ENCODE measurements at regions not wholly inside any gene's neighbourhood (a gene's known extent, or its start where the extent isn't known, plus 50 kb on each side); places are given as distances from the start of the nearest gene placed in this dataset.

DNA sequence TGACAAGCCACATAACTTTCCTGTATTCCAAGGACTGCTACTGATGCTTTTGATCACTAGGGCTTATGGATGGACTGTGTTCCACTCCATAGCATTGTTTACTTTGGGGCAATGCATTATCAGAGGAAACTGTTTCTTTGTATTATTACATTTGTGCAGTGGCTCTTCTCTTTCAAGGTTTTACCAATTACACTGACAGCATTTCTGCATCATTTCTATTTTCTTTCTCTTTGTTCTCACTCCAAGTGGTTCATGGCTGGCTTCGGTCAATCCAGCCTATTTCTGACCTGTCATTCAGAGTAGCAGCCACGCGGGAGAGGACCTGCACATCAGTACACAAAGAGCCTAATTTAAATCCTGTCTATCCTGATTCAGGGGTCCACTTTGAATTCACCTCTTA is 711.0 kb downstream of the TLE4 start:
- intact Hi-C loops (cut with DNase I, micrococcal nuclease): no loop called here
- DNase-seq (no peak), ATAC-seq (no peak)

DNA sequence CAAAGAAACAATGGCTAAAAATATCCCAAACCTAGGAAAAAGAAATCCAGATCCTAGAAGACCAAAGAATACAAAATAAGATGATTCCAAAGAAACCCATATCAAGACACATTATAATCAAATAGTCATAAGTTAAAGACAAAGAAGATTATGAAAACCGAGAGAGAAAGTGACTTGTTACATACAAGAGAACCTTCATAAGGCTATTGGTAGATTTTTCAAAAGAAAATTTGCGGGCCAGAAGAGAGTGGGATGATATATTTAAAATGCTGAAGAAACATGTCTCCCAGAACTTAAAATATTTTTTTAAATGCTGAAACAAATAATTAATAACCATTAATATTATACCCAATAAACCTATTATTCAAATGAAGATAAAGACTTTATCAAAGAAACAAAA is 687.3 kb downstream of the TLE4 start:
- intact Hi-C loops (cut with DNase I, micrococcal nuclease): no loop called here
- DNase-seq (no peak), ATAC-seq (no peak)

DNA sequence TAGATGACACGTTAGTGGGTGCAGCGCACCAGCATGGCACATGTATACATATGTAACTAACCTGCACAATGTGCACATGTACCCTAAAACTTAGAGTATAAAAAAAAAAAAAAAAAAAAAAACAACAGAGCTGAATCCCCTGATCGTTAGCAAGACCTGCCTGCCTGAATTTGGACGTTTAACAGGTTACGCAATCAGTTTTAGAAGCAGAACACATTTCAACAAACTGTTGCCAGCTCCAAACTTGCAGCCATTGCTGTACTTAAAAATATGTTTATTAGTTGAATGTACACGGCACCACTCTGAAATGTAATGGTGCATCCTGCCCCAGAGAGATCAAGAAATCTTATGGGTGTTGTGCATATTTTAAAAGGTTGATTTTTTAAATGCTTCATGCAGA is 680.0 kb downstream of the TLE4 start:
- ATAC-seq (no peak), DNase-seq (no peak)
- intact Hi-C loops (cut with DNase I, micrococcal nuclease): no loop called here

DNA sequence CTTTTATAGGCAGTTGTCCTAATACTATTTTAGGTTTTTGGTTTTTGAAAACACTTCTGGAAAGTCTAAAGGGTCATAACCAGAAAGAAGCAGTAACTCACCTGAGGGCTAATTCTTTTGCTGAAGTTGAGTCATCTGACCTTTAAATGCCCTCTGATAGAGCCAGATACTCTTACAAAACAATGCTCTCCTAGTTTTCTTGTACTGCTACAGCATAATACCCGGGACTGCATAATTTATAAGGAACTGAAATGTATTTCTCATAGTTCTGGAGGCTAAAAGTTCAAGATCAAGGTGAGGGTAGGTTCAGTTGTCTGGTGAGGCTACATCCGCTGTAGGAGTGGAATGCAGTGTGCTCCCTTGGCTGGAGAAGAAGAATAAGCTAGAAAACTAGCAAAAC is 670.3 kb downstream of the TLE4 start:
- intact Hi-C loops (cut with DNase I, micrococcal nuclease): no loop called here
- DNase-seq (no peak), ATAC-seq (no peak)

DNA sequence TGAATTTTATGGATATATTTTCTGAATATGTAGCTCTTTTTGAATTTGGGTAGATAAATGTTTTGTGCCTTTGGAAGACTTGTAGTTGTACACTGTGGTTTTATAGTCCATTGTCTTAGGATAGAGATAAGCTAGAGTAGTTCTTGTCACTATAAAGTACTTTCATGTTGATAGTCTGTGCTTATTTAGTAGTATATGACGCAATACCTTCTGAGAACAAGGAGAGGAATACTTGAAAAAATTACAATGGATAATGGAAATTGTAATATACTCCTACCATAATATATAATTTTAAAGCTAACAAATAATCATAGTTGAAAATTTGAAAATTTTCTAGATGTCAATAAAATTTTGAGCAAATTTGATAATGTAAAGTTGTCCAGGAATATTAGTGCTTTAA is 664.0 kb downstream of the TLE4 start:
- ATAC-seq: no peak
- intact Hi-C loops (cut with DNase I, micrococcal nuclease): no loop called here
- DNase-seq: no peak

DNA sequence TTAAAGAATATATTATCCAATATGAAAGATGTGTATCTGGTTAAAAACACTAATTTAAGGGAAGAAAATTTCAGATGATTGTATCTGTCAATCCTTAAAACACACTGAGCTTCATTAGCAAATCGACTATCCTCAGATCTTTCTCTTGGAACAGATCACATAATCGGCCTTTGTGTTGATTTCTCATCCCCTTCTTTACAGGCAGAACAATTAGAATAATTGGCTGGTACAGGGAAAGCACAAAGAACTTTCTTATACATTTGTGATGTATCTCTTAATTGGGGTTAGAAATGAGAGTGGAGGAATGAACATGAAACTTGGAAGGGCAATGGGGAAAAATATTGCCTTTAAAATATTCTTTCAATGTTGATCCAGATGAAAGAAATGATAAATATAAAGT is 662.1 kb downstream of the TLE4 start:
- ATAC-seq (no peak), DNase-seq (no peak)
- intact Hi-C loops (cut with DNase I, micrococcal nuclease): no loop called here

DNA sequence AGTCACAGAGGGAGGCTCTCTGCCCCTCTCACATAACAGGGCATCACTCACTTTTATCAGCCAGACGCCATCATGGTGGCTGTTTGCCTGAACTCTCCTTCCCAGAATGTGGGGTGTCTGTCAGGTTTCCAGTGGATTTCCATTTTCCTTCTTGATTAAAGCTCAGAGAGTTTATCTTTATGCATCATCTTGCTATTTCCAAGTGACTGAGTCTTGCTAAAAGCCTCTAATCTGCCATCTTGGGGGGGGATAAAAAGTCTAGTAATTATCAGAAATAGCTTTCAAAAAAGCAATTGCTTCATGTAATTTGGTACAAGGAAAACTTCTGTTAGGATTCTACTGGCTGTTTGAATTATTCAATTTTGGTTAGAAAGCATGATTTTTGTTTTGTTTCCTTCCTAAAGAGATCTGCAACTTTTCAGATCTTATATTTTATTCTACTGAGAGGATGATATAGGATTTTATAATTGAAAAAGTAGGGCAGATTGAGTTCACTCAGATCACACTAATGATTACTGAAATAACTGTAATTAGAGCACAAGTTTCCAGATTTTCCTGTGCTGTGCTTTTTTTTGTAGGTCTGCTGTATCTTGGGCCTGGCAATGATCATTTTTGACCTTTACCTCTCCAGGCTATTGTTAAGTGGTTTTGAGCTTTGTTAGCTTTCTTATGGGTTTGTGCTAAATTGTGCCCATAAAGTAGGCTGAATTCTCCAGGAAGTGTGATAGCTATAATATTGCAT is 661.5 kb downstream of the TLE4 start:
- no peak for ATAC-seq
- intact Hi-C loops (cut with DNase I, micrococcal nuclease): no loop called here
- no peak for DNase-seq

DNA sequence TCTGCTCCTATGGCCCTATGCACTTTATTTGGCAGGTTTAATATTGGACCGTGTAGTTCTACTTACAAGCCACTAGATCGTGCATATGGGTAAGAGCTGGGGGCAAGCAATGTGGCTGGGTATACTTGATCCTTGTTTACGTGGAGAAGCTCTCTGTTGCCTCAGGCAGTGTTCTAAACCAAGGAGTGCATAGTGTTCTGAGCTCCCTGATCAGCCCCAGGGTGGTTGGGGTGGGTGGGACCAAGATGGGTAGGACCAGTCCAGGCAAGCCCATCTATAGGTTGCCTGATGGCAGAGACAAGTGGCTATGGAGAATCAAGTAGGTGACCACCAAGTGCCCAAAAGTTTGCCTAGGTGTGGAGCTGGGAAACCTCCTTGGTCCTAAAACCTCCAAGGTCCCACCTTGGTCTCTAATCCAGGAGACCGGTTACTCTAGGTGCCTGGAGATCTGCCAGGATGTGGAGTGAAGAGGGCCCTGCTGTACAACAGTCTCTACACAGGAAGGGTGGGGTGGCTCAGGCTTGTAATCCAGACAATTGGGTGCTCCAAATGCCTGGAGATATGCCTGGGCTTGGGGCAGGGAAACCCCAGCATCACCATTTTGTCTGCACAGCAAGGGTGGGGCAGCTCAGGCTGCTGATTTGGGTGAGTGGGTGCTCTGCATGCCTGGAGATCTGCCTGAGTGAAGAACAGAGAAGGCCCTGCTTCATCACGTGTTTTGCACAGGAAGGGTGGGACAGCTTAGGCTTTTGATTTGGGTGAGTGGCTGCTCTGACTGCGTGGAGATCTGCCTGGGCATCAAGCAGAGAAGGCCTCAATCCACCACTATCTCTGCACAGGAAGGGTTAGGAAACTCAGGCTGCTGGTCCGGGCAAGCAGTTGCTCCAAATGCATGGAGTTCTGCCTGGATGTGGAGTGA is 659.8 kb downstream of the TLE4 start:
- intact Hi-C loops (cut with DNase I, micrococcal nuclease): no loop called here
- DNase-seq (no peak), ATAC-seq (no peak)

DNA sequence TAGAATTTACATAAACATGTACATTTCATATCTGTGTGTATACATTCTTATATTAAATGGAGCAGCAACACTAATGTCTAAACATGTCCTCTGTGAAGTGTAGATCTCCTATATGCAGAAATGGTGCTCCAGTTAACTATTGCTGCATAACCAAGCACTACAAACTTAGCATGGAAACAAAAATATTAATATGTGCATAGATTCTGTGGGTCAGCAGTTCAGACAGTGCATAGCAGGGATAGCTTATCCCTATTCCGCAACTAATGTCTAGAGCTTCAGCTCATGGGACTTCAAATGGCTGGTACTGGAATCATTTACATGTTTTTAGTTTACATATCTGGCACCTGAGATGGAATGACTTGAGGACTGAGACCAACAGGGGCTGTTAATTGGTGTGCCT is 652.1 kb downstream of the TLE4 start:
- ATAC-seq: no peak
- DNase-seq: no peak
- intact Hi-C loops (cut with DNase I, micrococcal nuclease): no loop called here

DNA sequence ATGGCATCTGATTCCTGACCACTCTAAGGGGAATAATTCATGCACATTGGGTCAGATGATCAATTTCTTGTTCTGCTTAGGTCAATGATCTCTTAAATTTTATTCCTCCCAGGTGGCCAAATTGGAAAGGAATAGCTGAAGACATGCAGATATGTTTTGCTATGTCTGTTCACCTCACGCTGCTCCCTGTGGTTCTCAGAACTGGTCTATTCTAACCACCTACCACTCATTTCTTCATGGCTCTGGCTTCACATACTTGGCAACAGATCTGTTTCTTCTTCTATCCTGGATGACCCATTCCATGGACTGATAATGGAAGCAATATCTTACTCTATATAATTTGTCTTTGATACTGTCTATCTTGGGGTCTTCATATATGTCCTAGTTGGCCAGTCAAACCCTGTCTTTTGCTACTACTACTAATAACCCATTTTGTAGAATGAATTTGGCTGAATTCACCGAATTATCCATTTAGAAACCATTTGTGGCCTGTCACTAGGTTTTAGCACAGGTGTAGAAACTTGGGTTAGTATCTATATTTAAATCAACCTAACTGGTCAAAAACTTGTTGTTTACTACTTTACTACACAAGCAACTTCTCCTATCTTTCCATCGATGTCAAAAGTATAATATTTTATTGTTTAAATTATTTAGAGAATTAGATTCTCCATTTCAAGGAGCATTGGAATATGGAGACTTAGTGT is 650.9 kb downstream of the TLE4 start:
- DNase-seq: no peak
- intact Hi-C loops (cut with DNase I, micrococcal nuclease): no loop called here
- no peak for ATAC-seq

DNA sequence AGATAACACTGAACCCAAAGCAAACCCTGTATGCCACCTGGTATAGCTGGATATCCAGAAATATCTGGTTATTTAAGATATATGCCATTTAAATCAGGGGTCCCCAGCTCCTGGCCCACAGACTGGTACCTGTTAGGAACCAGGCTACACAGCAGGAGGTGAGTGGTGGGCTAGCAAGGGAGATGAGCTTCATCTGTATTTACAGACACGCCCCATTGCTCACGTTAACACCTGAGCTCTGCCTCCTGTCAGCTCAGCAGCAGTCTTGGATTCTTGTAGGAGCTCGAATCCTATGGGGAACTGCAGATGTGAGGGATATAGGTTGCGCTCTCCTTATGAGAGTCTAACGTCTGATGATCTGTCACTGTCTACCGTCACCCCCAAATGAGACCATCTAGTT is 646.6 kb downstream of the TLE4 start:
- intact Hi-C loops (cut with DNase I, micrococcal nuclease): no loop called here
- DNase-seq (no peak), ATAC-seq (no peak)

DNA sequence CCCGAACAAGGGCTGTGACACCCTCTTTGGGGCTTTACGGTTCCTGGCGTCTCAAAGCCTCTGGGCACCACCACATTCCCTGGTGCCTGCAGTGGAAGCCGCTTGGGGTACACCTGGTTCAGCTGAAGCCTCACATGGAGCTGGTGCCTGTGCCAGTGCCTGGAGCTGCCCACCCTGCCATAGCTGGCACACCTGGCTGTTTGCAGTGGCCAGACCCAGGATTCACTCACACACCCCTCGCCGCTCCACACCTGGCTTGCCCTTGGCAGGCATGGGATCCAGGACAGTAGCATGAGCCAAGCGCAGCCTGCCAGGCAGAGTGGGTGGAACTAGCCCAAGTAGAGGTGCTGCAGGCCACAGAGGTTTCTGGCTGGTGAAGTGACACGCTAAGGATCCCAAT is 641.8 kb downstream of the TLE4 start:
- ATAC-seq (no peak), DNase-seq (no peak)
- intact Hi-C loops (cut with DNase I, micrococcal nuclease): no loop called here

DNA sequence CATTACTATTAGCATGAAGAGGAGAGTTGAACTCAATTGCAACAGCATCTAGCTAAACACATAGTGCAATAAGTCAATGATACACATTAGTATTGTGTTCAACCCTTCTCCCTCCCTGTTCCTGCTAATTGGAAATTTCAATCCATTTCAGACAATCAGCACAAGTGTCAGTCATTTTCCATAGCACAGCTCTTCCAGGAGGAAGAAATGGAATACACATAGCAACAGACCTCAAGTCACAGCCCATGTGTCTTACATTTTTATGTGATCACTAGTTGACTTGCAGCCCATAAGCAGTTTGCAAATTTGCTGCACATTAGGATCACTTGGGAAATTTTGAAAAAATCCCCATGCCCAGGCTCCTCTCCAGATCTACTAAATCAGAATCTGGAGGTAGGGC is 636.9 kb downstream of the TLE4 start:
- ATAC-seq: no peak
- intact Hi-C loops (cut with DNase I, micrococcal nuclease): no loop called here

DNA sequence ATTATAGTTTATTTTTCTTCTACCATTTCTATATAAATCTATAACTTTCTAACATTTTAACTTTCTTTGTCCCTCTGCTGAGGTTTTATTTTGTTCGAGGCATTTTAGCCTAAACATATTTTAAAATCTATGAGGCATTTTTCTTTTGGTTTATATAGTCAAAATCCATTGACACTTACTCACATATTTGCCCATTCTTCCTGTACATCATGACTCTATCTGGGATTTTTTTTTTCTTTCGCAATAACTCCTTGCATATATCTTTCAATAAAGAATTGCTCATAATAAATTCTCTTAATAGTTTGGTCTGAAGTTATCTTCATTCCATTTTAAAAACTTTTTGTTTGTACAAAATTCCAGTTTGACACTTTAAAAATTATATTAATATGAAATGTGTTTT is 632.3 kb downstream of the TLE4 start:
- no peak for DNase-seq
- intact Hi-C loops (cut with DNase I, micrococcal nuclease): no loop called here
- no peak for ATAC-seq

More for the DNA sequence above, 636.9 kb downstream of the TLE4 start:
- DNase-seq: no peak

DNA sequence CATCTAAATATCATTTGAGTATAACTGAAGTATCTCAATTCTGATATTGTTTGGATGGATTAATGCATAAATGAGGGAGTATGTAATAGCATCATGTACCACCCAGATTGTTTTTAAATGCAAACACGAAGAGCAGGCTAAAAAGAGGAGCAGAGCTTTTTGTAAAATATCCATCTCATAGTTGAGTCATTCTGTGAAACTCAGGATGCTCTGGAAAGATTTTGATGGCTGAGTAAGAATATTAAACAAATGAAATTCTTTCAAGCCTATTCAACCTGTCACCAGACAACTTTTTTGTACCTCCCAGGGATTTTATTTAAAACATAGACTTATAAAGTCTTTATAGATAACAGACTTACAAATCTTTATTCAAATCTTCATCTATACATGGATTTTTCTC is 625.9 kb downstream of the TLE4 start:
- DNase-seq (no peak), ATAC-seq (no peak)
- intact Hi-C loops (cut with DNase I, micrococcal nuclease): no loop called here

DNA sequence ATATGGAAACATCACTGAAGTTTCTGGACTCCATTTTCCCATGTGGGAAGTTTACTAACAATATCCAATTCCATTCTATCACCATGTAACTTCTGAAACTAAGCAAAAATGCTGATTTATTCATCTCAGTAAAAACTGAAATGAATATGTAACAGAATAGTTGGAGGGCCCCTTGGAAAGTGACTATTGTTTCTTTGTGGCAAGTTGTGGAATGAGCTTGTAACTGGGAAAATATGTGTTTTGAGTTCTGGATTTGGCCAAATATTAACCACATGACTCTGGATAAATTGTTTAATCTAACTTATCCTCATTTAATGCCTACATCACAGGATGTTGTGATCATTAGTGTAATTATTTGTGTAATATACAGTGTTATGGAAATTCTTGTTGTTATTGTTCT is 619.3 kb downstream of the TLE4 start:
- intact Hi-C loops (cut with DNase I, micrococcal nuclease): no loop called here
- ATAC-seq (no peak), DNase-seq (no peak)

DNA sequence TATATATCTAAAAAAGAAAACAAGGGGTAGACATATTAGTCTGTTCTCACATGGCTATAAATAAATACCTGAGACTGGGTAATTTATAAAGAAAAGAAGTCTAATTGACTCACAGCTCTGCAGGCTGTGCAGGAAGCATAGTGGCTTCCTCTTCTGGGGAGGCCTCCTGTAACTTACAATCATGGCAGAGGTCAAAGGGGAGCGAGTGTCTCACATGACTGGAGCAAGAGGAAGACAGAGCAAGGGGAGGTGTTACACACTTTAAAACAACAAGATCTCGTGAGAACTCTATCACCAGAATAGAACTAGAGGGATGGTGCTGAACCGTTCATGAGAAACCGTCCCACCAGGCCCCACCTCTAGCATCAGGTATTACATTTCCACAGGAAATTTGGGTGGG is 616.8 kb downstream of the TLE4 start:
- ATAC-seq (no peak), DNase-seq (no peak)
- intact Hi-C loops (cut with DNase I, micrococcal nuclease): no loop called here

DNA sequence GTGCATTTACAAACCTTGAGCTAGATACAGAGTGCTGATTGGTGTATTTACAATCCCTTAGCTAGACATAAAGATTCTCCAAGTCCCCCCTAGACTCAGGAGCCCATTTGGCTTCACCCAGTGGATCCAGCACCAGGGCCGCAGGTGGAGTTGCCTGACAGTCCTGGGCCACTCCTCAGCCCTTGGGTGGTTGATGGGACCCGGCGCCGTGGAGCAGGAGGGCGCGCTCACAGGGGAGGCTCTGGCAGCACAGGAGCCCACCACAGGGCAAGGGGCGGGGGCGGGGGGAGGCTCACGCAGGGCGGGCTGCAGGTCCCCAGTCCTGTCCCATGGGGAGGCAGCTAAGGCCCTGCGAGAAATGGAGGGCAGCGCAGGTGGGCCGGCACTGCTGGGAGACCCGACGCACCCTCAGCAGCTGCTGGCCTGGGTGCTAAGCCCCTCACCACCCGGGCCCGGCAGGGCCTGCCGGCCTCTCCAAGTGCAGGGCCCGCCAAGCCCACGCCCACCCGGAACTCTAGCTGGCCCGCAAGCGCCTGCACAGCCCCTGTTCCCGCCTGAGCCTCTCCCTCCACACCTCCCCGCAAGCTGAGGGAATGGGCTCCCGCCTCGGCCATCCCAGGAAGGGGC is 613.5 kb downstream of the TLE4 start:
- DNase-seq (no peak), ATAC-seq (no peak)
- intact Hi-C loops (cut with DNase I, micrococcal nuclease): no loop called here

DNA sequence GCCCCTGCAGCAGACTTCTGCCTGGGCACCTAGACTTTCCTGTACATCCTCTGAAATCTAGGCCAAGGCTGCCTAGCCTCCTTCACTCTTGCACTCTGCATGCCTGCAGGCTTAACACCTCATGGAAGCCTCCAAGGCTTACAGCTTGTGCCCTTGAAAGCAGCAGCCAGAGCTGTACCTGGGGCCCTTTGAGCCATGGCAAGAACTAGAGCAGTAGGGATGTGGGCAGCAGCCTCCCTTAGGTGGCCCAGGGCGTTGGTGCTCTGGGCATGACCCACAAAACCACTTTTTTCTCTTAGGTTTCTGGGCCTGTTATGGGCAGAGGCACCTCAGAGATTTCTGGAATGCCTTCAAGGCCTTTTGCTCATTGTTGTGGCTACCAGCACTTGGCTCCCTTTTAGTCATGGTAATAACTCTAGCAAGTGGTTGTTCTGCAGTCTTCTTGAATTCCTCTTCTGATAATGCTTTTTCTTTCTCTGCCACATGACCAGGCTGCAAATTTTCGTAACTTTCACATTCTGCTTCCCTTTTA is 606.2 kb downstream of the TLE4 start:
- intact Hi-C loops (cut with DNase I, micrococcal nuclease): no loop called here
- DNase-seq: no peak
- ATAC-seq: no peak

Data from left colon (tissue), 2 donors.